Thyroid gland (tissue), 4 donors: ENCODE measurements at regions not wholly inside any gene's neighbourhood (a gene's known extent, or its start where the extent isn't known, plus 50 kb on each side); places are given as distances from the start of the nearest gene placed in this dataset.

Experiments used
- DNase-seq, 2 donors: peaks; one replicate each; pipeline ENCODE4 v3.0.0-alpha.2; 2019
- H3K27ac ChIP-seq, 3 donors: fragments of 200-600 bp; sonication (generic); 1 replicate in 2 of 3; 2 replicates in 1 of 3; pipeline ENCODE4 v1.5.1; 2016 to 2019; ENCODE audit warnings: mild to moderate bottlenecking in 1 of 3, moderate library complexity in 1 of 3
- H3K27me3 ChIP-seq: fragments of 200-600 bp; sonication (generic); one replicate; pipeline ENCODE4 v1.5.1; 2019
- H3K36me3 ChIP-seq, 2 donors: fragments of 200-600 bp; sonication (generic); one replicate each; pipeline ENCODE4 v1.5.1; 2016 to 2019
- H3K4me1 ChIP-seq, 2 donors: fragments of 200-600 bp; sonication (generic); one replicate each; pipeline ENCODE4 v1.5.1; 2017 to 2019
- H3K4me3 ChIP-seq, 3 donors: fragments of 200-600 bp; sonication (generic); replicated peaks in 1 of 3; 1 replicate in 2 of 3; 2 replicates in 1 of 3; pipeline ENCODE4 v1.5.1; 2016; ENCODE audit warnings: mild to moderate bottlenecking in 1 of 3
- H3K9me3 ChIP-seq: fragments of 200-600 bp; sonication (generic); one replicate; pipeline ENCODE4 v1.5.1; 2017
- CTCF ChIP-seq, 6 experiments: fragments of 200-600 bp in 3 of 6; fragments of 450-650 bp in 3 of 6; sonication (generic) in 3 of 6; IDR thresholded peaks; one replicate each; pipeline ENCODE4 v1.5.1; 2016 to 2019; ENCODE audit warnings: antibody characterized with exemption in 6 of 6, mild to moderate bottlenecking in 2 of 6, inconsistent platforms in 1 of 6, moderate library complexity in 1 of 6
- POLR2A ChIP-seq, 2 donors: fragments of 450-650 bp; IDR thresholded peaks; one replicate each; pipeline ENCODE4 v1.6.1; 2017; ENCODE audit warnings: antibody characterized with exemption in 2 of 2, mild to moderate bottlenecking in 2 of 2, moderate library complexity in 1 of 2
- WGBS, 2 donors: methylation state at CpG; one replicate each; pipeline ENCODE4 v1.1.5; 2017; 5-methylcytosine and 5-hydroxymethylcytosine counted together
- intact Hi-C: fragments of 100-400 bp; cut with DNase I; formaldehyde crosslinking; loops from one replicate; pipeline ENCODE4 v1.15.1; 2023

- H3K4me1 ChIP-seq, result no peaks in the 10 kb centered on the region
- WGBS, 2 donors, result 73 to 77% methylated on average over 1 of the region's 1 CpG
- H3K9me3 ChIP-seq, result no peaks in the 10 kb centered on the region
- no peak overlapping the region for H3K4me3 ChIP-seq
- intact Hi-C loops, result no loop called here
- H3K27ac ChIP-seq, result no peak overlapping the region
- H3K36me3 ChIP-seq, result no peaks in the 10 kb centered on the region
- TF ChIP-seq POLR2A (IDR thresholded peaks at IDR 0.05), result no peak
- H3K27me3 ChIP-seq, result no peaks in the 10 kb centered on the region
- no peak for DNase-seq
Measured at GRCh38 chr4:14193601-14194000, 566.1 kb upstream of the BOD1L1 start.

- peak in 1 of 2 donors; percentile 43 for DNase-seq
- H3K36me3 ChIP-seq, result no peaks in the 10 kb centered on the region
- no peak overlapping the region for H3K27ac ChIP-seq
- TF ChIP-seq CTCF (IDR thresholded peaks at IDR 0.05) (no peak), POLR2A (IDR thresholded peaks at IDR 0.05) (no peak)
- intact Hi-C loops, result no loop called here
- H3K27me3 ChIP-seq, result no peaks in the 10 kb centered on the region
- 13 to 15% methylated on average over 7 of the region's 7 CpGs for WGBS, 2 donors
- no peaks in the 10 kb centered on the region for H3K9me3 ChIP-seq
- H3K4me3 ChIP-seq, result no peak overlapping the region
- H3K4me1 ChIP-seq, result no peaks in the 10 kb centered on the region
Measured at GRCh38 chr4:14196131-14196530, 568.6 kb upstream of the BOD1L1 start.

GRCh38 chr4:14215116-14215770 is 587.7 kb upstream of the BOD1L1 start:
- DNase-seq, result no peak
- 66 to 84% methylated on average over 6 of the region's 6 CpGs for WGBS, 2 donors
- no peaks in the 10 kb centered on the region for H3K36me3 ChIP-seq
- H3K4me1 ChIP-seq, result no peaks in the 10 kb centered on the region
- intact Hi-C loops, result no loop called here
- no peak overlapping the region for H3K4me3 ChIP-seq
- no peaks in the 10 kb centered on the region for H3K27me3 ChIP-seq
- H3K27ac ChIP-seq, result no peak overlapping the region
- TF ChIP-seq POLR2A (IDR thresholded peaks at IDR 0.05), result no peak
- TF ChIP-seq CTCF (IDR thresholded peaks at IDR 0.05), result no peak
- no peaks in the 10 kb centered on the region for H3K9me3 ChIP-seq

GRCh38 chr4:14217401-14217800 is 589.9 kb upstream of the BOD1L1 start:
- TF ChIP-seq CTCF (IDR thresholded peaks at IDR 0.05), result no peak
- TF ChIP-seq POLR2A (IDR thresholded peaks at IDR 0.05), result no peak
- Histone ChIP-seq H3K27ac (no peak overlapping the region), H3K27me3 (no peaks in the 10 kb centered on the region), H3K4me3 (no peak overlapping the region), H3K4me1 (no peaks in the 10 kb centered on the region), H3K36me3 (no peaks in the 10 kb centered on the region), H3K9me3 (no peaks in the 10 kb centered on the region)
- DNase-seq, result no peak
- intact Hi-C loops, result no loop called here
- WGBS, 2 donors, result 73 to 78% methylated on average over 3 of the region's 3 CpGs

- DNase-seq, result no peak
- Histone ChIP-seq H3K27ac (no peak overlapping the region), H3K36me3 (no peaks in the 10 kb centered on the region), H3K4me3 (no peak overlapping the region), H3K9me3 (no peaks in the 10 kb centered on the region), H3K4me1 (no peaks in the 10 kb centered on the region), H3K27me3 (no peaks in the 10 kb centered on the region)
- TF ChIP-seq POLR2A (IDR thresholded peaks at IDR 0.05), result no peak
- no peak for TF ChIP-seq CTCF (IDR thresholded peaks at IDR 0.05)
- intact Hi-C loops, result no loop called here
- 40 to 55% methylated on average over 4 of the region's 4 CpGs for WGBS, 2 donors
Measured at GRCh38 chr4:14218641-14219040, 591.1 kb upstream of the BOD1L1 start.
